ENCODE measurements at regions not wholly inside any gene's neighbourhood (a gene's known extent, or its start where the extent isn't known, plus 50 kb on each side); places are given as distances from the start of the nearest gene placed in this dataset.

DNA sequence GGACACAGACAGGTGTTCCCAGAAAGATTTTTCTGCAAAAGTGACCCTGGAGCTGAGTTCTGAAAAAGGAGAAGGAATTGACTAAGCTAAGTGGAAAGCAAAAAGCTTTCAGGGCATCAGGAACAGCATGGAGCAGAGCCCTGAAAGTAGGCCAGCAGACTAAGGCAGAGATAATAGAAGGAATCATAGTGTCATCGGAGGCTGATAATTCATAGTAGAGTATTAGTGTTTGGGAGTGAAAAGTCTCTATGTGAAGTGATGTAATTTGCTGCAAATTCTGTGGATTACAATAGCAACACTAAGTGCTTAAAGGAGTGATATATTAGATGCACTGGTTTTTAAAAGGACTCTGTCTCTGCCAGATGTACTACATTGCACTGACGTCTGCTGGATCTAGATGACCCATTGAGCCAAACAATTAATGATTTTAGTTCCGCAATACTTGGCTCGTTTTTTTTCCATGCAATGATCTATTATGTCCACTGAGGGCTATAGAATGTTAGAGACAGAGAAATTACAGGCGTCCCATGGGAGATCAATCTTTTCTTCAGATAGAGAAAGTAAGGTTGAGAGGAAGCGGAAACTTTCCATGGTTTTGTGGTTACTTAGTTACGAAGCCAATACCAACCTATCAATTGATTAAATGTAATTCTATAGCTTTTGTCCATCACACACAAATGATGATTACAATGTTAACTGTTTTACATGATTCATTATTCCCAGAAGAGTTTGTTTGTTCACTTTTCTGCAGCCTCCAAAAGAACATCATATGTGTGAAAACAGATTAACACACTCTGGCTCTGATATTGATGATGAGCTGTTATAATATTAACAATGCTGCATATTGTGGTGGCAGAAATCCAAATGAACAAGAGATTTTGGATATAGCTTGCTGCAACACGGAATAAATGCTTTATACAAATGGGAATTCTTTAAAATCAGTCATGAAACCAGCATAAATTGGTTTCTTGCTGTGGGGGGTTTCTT, 143.7 kb downstream of the MC4R start:
- TF ChIP-seq, protein P1, sequence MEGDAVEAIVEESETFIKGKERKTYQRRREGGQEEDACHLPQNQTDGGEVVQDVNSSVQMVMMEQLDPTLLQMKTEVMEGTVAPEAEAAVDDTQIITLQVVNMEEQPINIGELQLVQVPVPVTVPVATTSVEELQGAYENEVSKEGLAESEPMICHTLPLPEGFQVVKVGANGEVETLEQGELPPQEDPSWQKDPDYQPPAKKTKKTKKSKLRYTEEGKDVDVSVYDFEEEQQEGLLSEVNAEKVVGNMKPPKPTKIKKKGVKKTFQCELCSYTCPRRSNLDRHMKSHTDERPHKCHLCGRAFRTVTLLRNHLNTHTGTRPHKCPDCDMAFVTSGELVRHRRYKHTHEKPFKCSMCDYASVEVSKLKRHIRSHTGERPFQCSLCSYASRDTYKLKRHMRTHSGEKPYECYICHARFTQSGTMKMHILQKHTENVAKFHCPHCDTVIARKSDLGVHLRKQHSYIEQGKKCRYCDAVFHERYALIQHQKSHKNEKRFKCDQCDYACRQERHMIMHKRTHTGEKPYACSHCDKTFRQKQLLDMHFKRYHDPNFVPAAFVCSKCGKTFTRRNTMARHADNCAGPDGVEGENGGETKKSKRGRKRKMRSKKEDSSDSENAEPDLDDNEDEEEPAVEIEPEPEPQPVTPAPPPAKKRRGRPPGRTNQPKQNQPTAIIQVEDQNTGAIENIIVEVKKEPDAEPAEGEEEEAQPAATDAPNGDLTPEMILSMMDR (IDR thresholded peaks at IDR 0.05), result no peak
- TF ChIP-seq POLR2A (IDR thresholded peaks at IDR 0.05), result no peak

Data from testis (tissue), 2 donors.